OCI-LY7 (cell line): ENCODE measurements at regions not wholly inside any gene's neighbourhood (a gene's known extent, or its start where the extent isn't known, plus 50 kb on each side); places are given as distances from the start of the nearest gene placed in this dataset.

Experiments used
- BruUV-seq: library from RNA; stranded (reverse); fragments of 400-500 nt; replicated peaks from 2 replicates; lab custom pipeline; 2021; lab: Mats Ljungman, UMichigan
- CTCF ChIA-PET: fragments of 300-600 bp; sonication (Branson Sonifier 250); formaldehyde crosslinking; loops from one replicate; lab custom pipeline; 2022; ENCODE audit warnings: antibody characterized with exemption; ENCODE audit not compliant: unreplicated experiment; lab: Charles Lee
- POLR2A ChIA-PET: fragments of 300-600 bp; sonication (Branson Sonifier 250); formaldehyde crosslinking; loops from one replicate; lab custom pipeline; 2022; ENCODE audit warnings: antibody characterized with exemption; lab: Charles Lee
- DNase-seq: peaks from one replicate; pipeline ENCODE4 v3.0.0-alpha.2; 2015; ENCODE audit warnings: low spot score
- H2AFZ ChIP-seq: fragments of 200-600 bp; sonication (generic), shearing (Covaris generic); 2 replicates; pipeline ENCODE4 v1.6.1; 2014; ENCODE audit warnings: mild to moderate bottlenecking, antibody characterized with exemption, low read length, moderate library complexity
- H3K27ac ChIP-seq: fragments of 200-600 bp; sonication (generic); 2 replicates; pipeline ENCODE4 v1.5.1; 2014; ENCODE audit warnings: mixed run types, low read depth, mild to moderate bottlenecking, moderate library complexity, low read length, inconsistent platforms; ENCODE audit not compliant: poor library complexity, severe bottlenecking
- H3K36me3 ChIP-seq: fragments of 200-600 bp; sonication (generic); 2 replicates; pipeline ENCODE4 v1.6.1; 2014; ENCODE audit warnings: mild to moderate bottlenecking, antibody characterized with exemption, low read length, moderate library complexity, mixed read lengths; ENCODE audit not compliant: insufficient read depth
- H3K4me1 ChIP-seq: fragments of 200-600 bp; sonication (generic); 2 replicates; pipeline ENCODE4 v1.5.1; 2014; ENCODE audit warnings: mild to moderate bottlenecking, low read length; ENCODE audit not compliant: insufficient read depth, poor library complexity, severe bottlenecking
- H3K4me2 ChIP-seq: fragments of 200-600 bp; sonication (generic); 2 replicates; pipeline ENCODE4 v1.6.1; 2014; ENCODE audit warnings: mild to moderate bottlenecking, low read length
- H3K4me3 ChIP-seq: fragments of 200-600 bp; sonication (generic); 2 replicates; pipeline ENCODE4 v1.5.1; 2014; ENCODE audit warnings: mild to moderate bottlenecking, low read depth, low read length; ENCODE audit not compliant: poor library complexity, severe bottlenecking
- H3K79me2 ChIP-seq: fragments of 200-600 bp; sonication (generic); 2 replicates; pipeline ENCODE4 v1.6.1; 2016; ENCODE audit warnings: low read depth, mild to moderate bottlenecking, low read length, moderate library complexity, mixed read lengths; ENCODE audit not compliant: insufficient read depth
- H3K9me2 ChIP-seq: fragments of 200-600 bp; sonication (generic); 2 replicates; pipeline ENCODE4 v1.6.1; 2016; ENCODE audit warnings: mild to moderate bottlenecking, low read length, mixed read lengths; ENCODE audit not compliant: insufficient read depth
- H3K9me3 ChIP-seq: fragments of 200-600 bp; sonication (generic); 2 replicates; pipeline ENCODE4 v1.6.1; 2014; ENCODE audit warnings: mild to moderate bottlenecking, mixed run types, low read length, mixed read lengths
- H4K20me1 ChIP-seq: fragments of 200-600 bp; sonication (generic); 2 replicates; pipeline ENCODE4 v1.6.1; 2014; ENCODE audit warnings: mild to moderate bottlenecking, antibody characterized with exemption, low read length, moderate library complexity, mixed read lengths; ENCODE audit not compliant: insufficient read depth
- CTCF ChIP-seq: fragments of 200-600 bp; sonication (generic); conservative IDR thresholded peaks from 2 replicates; pipeline ENCODE4 v1.5.1; 2014; ENCODE audit warnings: mild to moderate bottlenecking, antibody characterized with exemption, low read length, moderate library complexity, mixed read lengths
- EZH2phosphoT487 ChIP-seq: fragments of 200-600 bp; sonication (generic); IDR thresholded peaks from 2 replicates; pipeline ENCODE4 v1.6.1; 2018; ENCODE audit warnings: low read depth, borderline replicate concordance, mild to moderate bottlenecking, mixed run types, antibody characterized with exemption, low read length, moderate library complexity, mixed read lengths
- intact Hi-C: fragments of 100-400 bp; cut with micrococcal nuclease; formaldehyde crosslinking; loops from one replicate; pipeline ENCODE4 v1.10.0; 2022; ENCODE audit not compliant: unreplicated experiment

- DNase-seq: no peak
- ChIA-PET CTCF (no interaction called here), POLR2A (interaction anchor here (0.6 to 0.7 kb wide), 2 partner anchors 223 to 487 kb away, joined by 3 to 4 read pairs; no protein-coding TSS in a partner anchor)
- H2AFZ ChIP-seq: no peak overlapping the region
- H3K4me1 ChIP-seq: no peaks in the 10 kb centered on the region
- no peaks in the 10 kb centered on the region for H3K9me2 ChIP-seq
- H3K79me2 ChIP-seq: no peaks in the 10 kb centered on the region
- no peak overlapping the region for H3K4me2 ChIP-seq
- H3K9me3 ChIP-seq: no peaks in the 10 kb centered on the region
- H3K27ac ChIP-seq: no peak overlapping the region
- TF ChIP-seq CTCF (no peak), EZH2phosphoT487 (no peak)
- BruUV-seq: no TSS peak
- no peaks in the 10 kb centered on the region for H4K20me1 ChIP-seq
- H3K4me3 ChIP-seq: no peak overlapping the region
- intact Hi-C loops: no loop called here
- no peaks in the 10 kb centered on the region for H3K36me3 ChIP-seq
These were observed 160.5 kb upstream of the STK17B start for GRCh38 chr2:196331851-196332250.

DNA sequence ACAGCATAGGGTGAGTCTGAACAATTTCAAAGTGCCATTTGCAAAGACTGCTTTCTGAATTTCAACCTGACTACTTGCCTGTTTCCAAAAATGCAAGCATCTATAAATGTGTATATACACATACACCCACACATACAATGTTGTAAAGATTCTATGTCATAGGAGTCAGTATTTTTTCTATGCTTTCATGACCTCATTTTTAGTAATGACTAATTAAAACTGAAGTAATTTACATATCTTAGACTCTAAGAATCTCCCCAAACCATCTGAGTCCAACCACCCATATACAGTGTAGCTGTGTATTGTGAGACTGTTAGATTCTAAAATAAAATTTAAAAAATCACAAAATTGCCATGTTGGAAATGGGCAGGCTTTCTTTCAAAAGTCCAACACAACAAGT, 162.0 kb upstream of the STK17B start:
- no peaks in the 10 kb centered on the region for H3K4me1 ChIP-seq
- ChIA-PET POLR2A (interaction anchor here (0.6 kb wide), 1 partner anchor 124 kb away, joined by 3 read pairs; no protein-coding TSS in a partner anchor), CTCF (no interaction called here)
- no peak overlapping the region for H2AFZ ChIP-seq
- H3K79me2 ChIP-seq: no peaks in the 10 kb centered on the region
- DNase-seq: no peak
- intact Hi-C loops: no loop called here
- no peaks in the 10 kb centered on the region for H3K36me3 ChIP-seq
- H3K4me2 ChIP-seq: no peak overlapping the region
- H3K4me3 ChIP-seq: no peak overlapping the region
- no peaks in the 10 kb centered on the region for H3K9me2 ChIP-seq
- no peak overlapping the region for H3K27ac ChIP-seq
- no TSS peak for BruUV-seq
- H3K9me3 ChIP-seq: no peaks in the 10 kb centered on the region
- TF ChIP-seq CTCF (no peak), EZH2phosphoT487 (no peak)
- no peaks in the 10 kb centered on the region for H4K20me1 ChIP-seq

GRCh38 chr2:196334710-196335109, 163.3 kb upstream of the STK17B start:
- H3K36me3 ChIP-seq: no peaks in the 10 kb centered on the region
- ChIA-PET POLR2A (interaction anchor here (0.5 to 0.8 kb wide), 4 partner anchors 12 to 1010 kb away, joined by 3 to 4 read pairs (median 4); no protein-coding TSS in a partner anchor), CTCF (interaction anchor here (0.9 kb wide), 1 partner anchor 33 kb away, joined by 3 read pairs; no protein-coding TSS in a partner anchor)
- no peak overlapping the region for H2AFZ ChIP-seq
- H3K9me2 ChIP-seq: no peaks in the 10 kb centered on the region
- no peak overlapping the region for H3K27ac ChIP-seq
- no peaks in the 10 kb centered on the region for H3K4me1 ChIP-seq
- no peak for TF ChIP-seq CTCF
- TF ChIP-seq EZH2phosphoT487: no peak
- no peaks in the 10 kb centered on the region for H4K20me1 ChIP-seq
- DNase-seq: no peak
- no peaks in the 10 kb centered on the region for H3K79me2 ChIP-seq
- no peaks in the 10 kb centered on the region for H3K9me3 ChIP-seq
- no TSS peak for BruUV-seq
- H3K4me2 ChIP-seq: no peak overlapping the region
- no peak overlapping the region for H3K4me3 ChIP-seq
- intact Hi-C loops: no loop called here
